ENCODE measurements at regions not wholly inside any gene's neighbourhood (a gene's known extent, or its start where the extent isn't known, plus 50 kb on each side); places are given as distances from the start of the nearest gene placed in this dataset.

- Histone ChIP-seq H2AK5ac (ENCODE audit: low read depth, low read length) (no peak overlapping the region), H2AFZ (ENCODE audit: low read length) (no peak overlapping the region), H4K8ac (ENCODE audit: extremely low read depth, insufficient read depth, low read length) (no peak overlapping the region), H3K27ac (ENCODE audit: low read depth, low read length) (no peak overlapping the region), H2BK5ac (ENCODE audit: low read depth, low read length) (no peak overlapping the region; the same call in 1 of the 2 replicates), H3K79me1 (ENCODE audit: low read depth, low read length) (no peaks in the 10 kb centered on the region), H3K56ac (replicated peaks; ENCODE audit: insufficient read length, low read depth, low read length) (no peak overlapping the region), H3K23me2 (ENCODE audit: low read depth, low read length) (no peaks in the 10 kb centered on the region), H3K9ac (replicated peaks in 1 of 4; ENCODE audit: extremely low read depth in 1 of 4, low read depth in 3 of 4, low read length in 3 of 4) (no peak overlapping the region), H3K14ac (ENCODE audit: insufficient read length) (no peak overlapping the region), H3K4ac (replicated peaks; ENCODE audit: insufficient read length, low read depth, low read length) (peak overlapping the region; percentile 75), H3K36me3 (ENCODE audit: control insufficient read depth in 2 of 4, insufficient read depth in 4 of 4, low read length in 3 of 4) (no peaks in the 10 kb centered on the region), H3K4me2 (ENCODE audit: insufficient read depth in 1 of 2, low read depth in 2 of 2, low read length in 2 of 2) (no peak overlapping the region), H3K9me3 (ENCODE audit: insufficient read depth in 2 of 2, low read depth in 1 of 2, low read length in 1 of 2) (peaks cover 2 to 4% of the 10 kb centered on the region in 2 experiments; a peak in 2 of 4 replicates), H3K79me2 (ENCODE audit: control insufficient read depth in 1 of 2, insufficient read depth in 2 of 2, low read length in 2 of 2) (no peaks in the 10 kb centered on the region), H4K20me1 (replicated peaks in 1 of 2; ENCODE audit: control insufficient read depth in 1 of 2, insufficient read depth in 2 of 2, low read length in 2 of 2) (no peaks in the 10 kb centered on the region), H3K18ac (ENCODE audit: extremely low read depth, low read length) (no peak overlapping the region), H2BK20ac (ENCODE audit: low read length) (no peak overlapping the region), H2BK12ac (ENCODE audit: low read depth, low read length) (no peak overlapping the region; the same call in 1 of the 2 replicates), H3K4me3 (ENCODE audit: extremely low read depth in 1 of 4, insufficient read depth in 2 of 4, low read depth in 3 of 4, low read length in 4 of 4) (no peak overlapping the region), H4K91ac (replicated peaks; ENCODE audit: insufficient read length, low read length) (peak overlapping the region; percentile 82), H2BK120ac (replicated peaks; ENCODE audit: low read depth, low read length) (peak overlapping the region; percentile 54), H3K23ac (ENCODE audit: insufficient read length) (no peak overlapping the region), H4K5ac (ENCODE audit: insufficient read length, low read depth, low read length) (peak overlapping the region; percentile 36), H2BK15ac (ENCODE audit: low read length) (no peak overlapping the region), H3K4me1 (replicated peaks in 1 of 4; ENCODE audit: control insufficient read depth in 3 of 4, insufficient read depth in 4 of 4, low read length in 3 of 4) (no peaks in the 10 kb centered on the region), H3K27me3 (replicated peaks in 1 of 4; ENCODE audit: control insufficient read depth in 3 of 4, extremely low read depth in 1 of 4, insufficient read depth in 3 of 4, low read length in 3 of 4) (no peaks in the 10 kb centered on the region)
- ChIA-PET CTCF (ENCODE audit: partially characterized antibody) (no interaction called here), POLR2A (ENCODE audit: partially characterized antibody) (no interaction called here)
- WGBS, 2 experiments (ENCODE audit: extremely low coverage in 1 of 2, insufficient coverage in 1 of 2, insufficient read length in 1 of 2, insufficient replicate concordance in 2 of 2, low coverage in 1 of 2, low lambda C conversion rate in 2 of 2, missing lambda C conversion rate in 1 of 2), result 91% methylated on average over 13 of the region's 13 CpGs; no CpG with 5 or more reads in 1 of the 2 experiments
- DNase-seq (ENCODE audit: low read depth in 1 of 2, low spot score in 2 of 2), result no peak
- no peak for FAIRE-seq
- no peak for TF ChIP-seq ATF3 (IDR thresholded peaks at IDR 0.05; ENCODE audit: insufficient read depth, low read depth, low read length)
- no peak for TF ChIP-seq BACH1 (IDR thresholded peaks at IDR 0.05; ENCODE audit: low read length)
- TF ChIP-seq SAP30 (IDR thresholded peaks at IDR 0.05; ENCODE audit: insufficient read depth, insufficient replicate concordance, low read length), result no peak
- TF ChIP-seq NANOG (IDR thresholded peaks at IDR 0.05; ENCODE audit: insufficient read depth, low read depth, low read length, poor library complexity, severe bottlenecking), result no peak
These were observed 253.8 kb downstream of the ZNF608 start for GRCh38 chr5:124492444-124493224.

Measured in H1 (cell line).